ENCODE measurements at regions not wholly inside any gene's neighbourhood (a gene's known extent, or its start where the extent isn't known, plus 50 kb on each side); places are given as distances from the start of the nearest gene placed in this dataset.
A peak's percentile ranks its signal among the peaks of the same experiment; 100 is the strongest.

DNA sequence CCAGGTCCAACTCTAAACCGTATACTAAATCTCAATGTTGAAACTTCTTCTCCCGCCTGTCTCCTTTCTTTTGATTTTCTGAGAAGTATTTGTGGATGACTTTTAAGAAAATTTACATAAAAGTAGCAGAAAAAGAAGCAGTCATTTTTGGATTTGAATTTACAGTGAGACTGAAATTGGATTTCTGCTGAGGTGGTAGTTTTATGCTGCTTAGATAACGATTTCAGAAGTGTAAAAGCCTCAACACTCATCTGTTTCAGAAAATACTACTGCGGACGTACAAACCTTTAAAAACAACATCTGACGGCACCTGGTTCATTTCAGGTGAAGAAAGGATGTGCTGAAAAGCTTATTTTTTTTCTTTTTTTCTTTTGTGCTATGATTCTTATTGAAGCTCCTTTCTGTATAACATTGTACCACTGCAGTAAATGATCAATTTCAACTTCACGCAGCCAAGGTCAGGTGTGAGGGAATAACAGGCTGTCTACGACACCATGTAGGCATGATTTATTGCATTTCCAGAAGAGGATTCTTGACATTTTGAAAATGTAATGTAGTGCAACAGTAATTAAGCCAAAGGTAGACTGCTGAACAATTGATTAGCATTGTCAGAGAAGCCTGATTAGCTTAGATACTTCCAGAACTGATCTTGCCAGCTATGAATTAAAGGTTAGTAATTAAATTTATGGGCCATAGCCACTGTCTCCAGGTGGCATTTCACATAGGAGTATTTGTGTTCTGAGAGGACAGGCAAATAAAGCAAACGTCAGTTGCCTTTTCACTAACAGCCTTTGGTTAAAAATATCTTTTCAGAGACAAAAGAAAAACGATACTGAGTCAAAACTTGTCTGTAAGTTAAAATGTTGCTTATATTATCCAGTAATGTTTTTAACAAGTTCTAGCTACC, 134.6 kb upstream of the KBTBD8 start:
- no peak for DNase-seq

DNA sequence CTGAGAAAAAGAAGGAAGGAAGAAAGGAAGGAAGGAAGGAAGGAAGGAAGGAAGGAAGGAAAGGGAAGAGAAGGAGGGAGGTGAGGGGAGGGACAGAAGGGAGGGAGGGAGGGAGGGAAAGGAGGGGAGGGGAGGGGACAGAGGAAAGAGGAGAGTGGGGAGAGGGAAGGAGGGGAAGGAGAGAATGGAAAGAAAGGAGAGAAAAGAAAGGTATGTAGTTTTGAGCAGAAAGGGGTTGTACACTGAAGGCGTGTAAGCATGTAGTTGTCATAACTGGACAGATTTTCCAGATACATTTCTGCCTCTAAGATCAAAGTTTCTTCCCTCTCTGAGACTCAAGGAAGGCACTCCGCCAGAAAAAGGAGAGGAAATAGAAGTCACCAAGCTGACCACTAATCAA, 113.4 kb upstream of the KBTBD8 start:
- no peak for DNase-seq

DNA sequence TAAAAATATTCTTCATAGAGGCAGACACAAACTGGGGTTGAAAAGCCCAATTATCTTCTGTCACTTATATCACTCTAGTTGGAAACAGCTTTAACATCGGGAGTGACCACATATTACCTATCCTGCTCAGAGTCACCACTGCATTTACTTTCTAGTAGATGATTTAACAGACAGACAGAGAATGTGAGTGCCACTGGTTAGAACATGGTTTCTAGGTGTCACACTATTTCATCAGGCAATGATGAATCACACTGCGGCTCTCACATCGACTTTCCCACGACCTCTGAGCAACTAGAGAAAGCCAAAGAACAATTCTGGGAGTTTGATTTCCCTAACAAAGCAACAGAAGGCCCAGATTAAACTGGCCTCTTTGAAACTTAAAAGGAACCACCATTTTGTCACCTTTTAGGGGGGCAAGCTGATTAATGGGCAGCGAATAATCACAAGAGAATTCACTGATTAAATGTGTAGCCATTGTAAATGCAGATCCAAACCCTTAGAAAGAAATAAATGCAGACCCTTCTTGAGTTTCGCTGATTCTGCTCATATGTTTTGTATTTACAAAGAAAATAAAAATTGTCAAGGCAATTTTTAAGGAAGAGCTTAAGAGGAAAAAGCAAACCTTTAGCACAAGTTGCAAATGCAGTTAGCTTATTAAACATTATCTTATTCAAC, 112.6 kb upstream of the KBTBD8 start:
- no peak for DNase-seq

DNA sequence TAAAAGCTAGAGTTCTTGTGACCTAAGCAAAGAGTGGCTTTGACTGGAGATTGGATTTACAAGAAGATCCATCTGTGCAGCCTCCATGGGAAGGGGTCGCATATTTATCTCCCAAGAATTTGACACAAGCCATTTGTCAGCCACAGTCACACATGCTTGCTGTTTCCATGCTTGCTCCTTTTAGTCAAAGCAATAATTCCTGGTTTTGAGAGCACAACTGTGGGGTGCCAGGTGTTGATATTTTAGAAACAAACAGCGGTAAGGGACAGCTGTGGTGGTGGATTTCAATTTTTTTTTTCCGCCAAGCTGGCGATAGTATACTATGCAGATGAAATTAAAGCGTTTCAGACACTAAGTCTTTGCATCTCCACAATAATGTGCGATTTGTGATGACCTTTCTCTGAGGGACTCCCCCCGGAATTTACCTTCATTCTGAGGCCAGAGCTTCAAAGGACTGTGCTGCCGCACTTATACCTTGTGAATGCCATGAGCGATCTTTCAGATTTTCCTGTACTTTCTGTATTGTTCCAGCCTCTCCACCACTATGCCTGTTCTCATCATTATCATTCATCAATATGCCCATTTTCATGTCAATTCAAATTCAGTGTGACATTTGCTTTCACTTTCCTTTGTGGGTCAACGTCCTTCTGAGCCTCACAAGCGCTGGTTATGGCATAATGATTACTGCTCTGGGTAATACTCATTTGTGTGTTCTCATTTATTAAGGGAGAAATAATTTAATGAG, 108.2 kb upstream of the KBTBD8 start:
- no peak for DNase-seq

DNA sequence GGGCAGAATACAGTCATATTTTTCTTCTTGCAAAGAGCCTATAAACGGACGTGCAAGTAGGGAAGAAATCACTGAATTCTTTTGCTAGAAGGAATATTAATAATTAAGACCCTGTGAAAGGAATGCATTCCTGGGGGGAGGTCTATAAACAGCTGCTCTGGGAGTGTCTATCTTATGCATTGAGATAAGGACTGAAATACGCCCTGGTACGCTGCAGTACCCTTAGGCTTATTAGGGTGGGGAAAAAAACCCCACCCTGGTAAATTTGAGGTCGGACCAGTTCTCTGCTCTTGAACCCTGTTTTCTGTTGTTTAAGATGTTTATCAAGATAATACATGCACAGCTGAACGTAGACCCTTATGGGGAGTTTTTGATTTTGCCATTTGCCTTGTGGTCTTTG, 100.0 kb upstream of the KBTBD8 start:
- DNase-seq: no peak

DNA sequence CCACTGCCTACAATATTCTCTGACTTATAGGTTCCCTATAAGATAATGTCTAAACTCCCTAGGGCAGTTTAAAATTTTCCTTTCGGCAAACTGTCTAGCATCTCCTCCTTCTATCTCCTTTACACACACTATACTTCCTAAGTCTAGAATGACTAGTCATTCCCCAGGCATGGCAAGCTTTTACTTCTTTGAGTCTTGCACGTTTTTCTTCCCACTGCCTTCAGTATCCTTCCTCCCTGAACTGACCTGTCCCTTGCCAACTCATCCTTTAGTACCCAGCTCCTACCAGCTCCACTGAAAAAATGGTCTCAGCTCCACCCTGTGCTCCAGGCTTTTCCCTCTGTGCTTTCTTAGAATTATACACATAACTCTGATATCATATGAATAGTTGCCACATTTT, 93.8 kb upstream of the KBTBD8 start:
- DNase-seq: no peak

DNA sequence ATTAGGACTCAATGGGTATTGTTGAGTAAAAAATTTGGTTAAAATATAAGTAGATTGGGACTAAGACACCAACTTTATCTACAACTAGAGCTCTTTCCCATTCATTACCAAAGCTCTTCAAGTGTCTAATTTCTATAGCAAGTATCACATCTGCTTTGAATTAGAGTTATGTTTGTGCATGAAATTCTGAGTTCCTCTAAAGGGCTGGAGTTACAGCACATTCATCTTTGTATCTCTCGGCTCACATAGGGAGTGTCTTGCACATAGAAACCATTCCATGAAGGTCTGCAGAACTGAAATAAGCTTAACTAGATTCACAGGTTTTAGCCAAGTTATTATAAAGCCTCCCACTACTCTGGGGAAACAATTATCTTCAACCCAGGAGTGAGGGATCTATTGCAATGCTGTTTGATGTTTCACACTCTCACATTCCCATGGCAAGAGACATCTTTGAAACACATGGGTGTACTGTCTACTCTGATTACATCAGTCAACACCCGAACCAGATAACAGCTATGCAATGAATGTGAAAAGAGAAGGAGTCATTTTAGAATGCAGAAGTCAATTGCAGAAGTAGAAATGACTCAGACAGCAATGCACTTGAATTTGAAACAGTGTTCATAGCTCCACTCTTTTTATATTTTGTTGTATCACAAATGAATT, 93.1 kb upstream of the KBTBD8 start:
- peak; percentile 97 for DNase-seq

DNA sequence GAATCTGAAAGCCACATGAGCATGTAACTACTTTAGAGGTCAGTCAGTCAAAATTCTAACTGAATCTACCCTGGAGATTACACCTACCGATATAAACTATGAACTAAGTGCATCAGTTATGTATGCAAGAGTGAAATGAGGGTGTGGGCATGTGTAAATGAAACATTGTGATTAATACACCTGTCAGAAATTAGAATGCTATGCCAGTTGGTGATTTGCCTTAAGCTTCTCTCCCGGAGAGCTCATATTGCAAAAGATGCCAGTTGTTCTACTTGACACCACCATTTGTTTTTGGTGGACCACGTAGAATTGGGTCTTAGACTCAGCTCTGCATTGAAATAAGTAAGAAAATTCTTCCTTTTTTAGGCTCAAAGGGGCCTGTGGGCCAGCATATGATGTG, 91.0 kb upstream of the KBTBD8 start:
- DNase-seq: no peak

DNA sequence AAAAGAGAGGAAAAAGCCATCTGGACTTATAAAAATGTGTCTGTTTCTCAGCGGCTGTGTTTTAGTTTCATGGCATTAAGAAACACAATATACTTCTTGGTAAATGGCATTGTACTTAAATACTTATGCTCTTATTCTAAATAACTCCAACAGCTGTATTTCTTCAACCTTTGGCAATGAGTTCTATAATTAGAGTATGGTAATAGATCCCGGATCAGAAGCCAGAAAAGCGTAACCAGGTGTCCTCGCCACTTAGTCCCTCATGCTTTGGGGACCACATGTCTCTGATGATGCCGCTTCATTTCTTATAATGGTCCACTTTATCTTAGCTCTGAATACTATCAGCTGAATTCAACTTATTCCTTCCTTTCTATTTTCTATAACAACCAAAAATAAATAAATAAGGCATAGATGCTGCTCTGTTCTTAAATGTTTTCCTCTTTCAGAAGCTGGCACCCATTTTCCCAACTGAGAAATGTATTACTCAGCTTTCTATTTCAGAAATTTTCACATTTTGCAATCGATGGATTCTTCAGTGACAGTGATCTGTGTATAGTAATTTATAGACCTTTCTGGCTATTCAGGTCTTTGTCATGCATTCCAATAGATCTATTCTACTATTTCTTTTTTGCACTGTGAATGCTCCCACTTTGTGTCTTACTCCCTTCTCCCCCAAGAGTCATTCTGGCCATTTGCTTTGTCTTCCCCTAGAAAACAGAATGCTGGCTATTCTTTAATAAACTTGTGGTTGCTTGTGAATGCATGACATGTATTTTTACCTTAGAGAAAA, 87.6 kb upstream of the KBTBD8 start:
- DNase-seq: no peak

DNA sequence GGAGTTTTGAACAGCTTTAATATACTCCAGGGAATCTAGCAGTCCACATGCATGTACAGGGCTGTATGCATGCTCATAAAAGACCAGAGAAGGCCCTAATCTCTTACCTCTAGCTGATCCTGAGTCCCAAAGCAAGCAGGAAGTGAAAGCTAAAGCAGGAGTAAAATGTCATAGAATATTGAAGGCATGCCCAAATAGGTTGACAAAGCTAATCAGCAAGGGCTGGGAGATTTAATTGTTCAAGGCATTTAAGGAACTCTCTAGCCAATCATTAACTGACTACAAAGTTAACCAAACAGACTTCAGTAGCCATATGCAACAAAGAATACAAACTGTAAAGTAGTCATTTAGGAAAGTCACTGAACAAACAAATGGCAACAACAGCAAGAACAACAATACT, 85.8 kb upstream of the KBTBD8 start:
- peak; percentile 24 for DNase-seq

DNA sequence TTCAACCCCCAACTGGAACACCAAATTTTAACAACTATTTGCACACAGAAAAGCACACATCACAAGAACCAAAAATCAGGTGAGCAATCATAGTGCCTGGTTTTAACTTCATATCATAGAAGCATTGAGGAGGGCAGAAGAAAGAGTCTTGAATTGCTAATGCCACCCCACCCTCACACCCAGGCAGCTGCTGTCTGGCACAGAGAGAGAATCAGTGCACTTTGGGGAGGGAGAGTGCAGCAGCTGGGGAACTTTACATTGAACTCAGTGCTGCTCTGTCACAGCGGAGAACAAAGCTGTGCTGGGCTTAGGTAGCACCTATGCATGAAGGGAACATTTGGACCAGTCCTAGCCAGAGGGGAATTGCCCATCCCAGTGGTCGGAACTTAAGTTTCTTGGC, 76.0 kb upstream of the KBTBD8 start:
- DNase-seq: no peak

DNA sequence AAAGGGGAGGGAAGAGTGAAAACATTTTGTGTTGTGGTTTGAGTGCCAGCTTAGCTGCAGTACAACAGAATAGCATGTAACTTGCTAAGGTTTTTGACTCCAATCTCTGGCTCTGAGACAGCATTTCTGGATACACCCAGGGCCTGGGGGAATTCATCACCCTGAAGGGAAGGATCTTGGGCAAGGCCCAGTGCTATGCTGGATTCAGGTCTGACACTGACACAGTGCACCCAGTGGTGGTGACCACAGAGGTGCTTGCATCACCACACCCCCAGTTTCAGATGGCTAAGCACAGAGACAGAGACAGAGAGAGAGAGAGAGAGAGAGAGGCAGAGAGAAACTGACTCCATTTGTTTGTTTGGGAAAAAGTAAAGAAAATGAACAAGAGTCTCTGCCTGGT, 74.1 kb upstream of the KBTBD8 start:
- DNase-seq: peak; percentile 50

DNA sequence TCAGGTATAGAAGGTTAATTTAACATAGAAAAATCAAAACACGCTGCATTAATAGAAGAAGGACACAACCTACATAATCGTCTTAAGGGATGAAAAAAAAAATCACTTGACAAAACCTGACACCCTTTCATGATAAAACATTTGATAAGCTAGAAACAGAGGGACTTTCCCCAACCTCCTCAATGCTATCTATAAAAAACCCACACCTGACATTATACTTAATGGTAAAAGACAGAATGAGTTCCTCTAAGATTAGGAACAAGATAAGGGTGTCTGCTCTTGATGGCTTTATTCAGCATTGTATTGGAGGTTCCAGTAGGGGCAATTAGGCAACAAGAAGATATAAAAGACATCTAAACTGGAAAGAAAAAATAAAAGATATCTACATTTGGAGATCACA, 69.9 kb upstream of the KBTBD8 start:
- no peak for DNase-seq

DNA sequence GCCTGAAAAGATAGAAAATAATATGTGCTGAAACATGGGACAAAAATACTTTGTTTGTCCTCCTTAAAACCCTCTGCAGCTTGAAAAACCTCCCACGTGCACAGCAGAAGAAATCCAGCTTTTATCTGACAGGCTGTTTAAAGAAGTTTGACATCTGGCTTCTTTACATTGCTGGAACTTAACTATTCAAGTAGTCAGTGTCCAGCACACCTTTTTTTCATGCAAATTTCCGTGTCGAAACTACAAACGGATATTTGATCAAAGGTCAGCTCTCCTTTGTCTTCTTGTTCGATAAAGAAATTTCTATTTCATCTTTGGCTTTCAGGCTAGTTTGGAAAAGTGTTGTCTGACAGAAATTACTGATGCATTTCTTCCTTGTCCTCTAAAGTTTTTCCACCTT, 66.8 kb upstream of the KBTBD8 start:
- no peak for DNase-seq

DNA sequence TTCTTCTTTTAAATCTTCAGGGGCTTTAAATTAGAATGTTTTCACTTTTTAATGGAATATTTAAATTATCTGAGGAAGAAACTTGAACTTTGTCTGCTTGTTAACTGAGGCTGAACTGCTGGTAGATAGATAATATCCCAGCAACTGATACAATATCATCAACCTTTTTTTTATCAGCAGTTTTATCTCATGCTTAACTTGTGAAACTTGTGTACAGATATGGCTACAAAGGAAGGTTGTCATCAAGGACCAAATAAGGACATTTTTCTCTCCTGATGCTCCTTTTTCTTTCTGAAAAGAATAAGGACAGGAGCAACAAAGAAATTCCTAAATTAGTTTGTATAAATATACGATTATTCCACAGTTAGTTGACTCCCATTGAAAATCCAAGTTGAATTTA, 66.4 kb upstream of the KBTBD8 start:
- DNase-seq: no peak

DNA sequence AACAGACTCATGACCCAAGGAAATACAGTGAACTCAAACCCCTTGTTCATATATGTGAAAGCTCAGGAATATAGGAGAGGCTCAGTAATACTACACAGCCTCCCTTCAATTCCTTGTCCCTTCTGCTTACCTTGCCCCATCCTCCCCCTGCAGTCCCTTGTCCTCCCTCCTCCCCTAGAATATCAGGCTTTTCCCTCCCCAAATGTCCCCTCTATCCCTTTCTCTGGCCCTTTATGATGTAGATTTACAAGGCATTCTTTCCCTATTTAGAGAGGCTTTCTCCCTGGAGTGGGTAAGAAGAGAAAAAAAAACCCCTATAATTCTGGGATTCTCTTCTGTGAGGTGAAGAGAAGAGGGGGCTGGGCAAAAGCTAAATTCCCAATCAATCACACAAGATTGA, 64.9 kb upstream of the KBTBD8 start:
- DNase-seq: no peak

DNA sequence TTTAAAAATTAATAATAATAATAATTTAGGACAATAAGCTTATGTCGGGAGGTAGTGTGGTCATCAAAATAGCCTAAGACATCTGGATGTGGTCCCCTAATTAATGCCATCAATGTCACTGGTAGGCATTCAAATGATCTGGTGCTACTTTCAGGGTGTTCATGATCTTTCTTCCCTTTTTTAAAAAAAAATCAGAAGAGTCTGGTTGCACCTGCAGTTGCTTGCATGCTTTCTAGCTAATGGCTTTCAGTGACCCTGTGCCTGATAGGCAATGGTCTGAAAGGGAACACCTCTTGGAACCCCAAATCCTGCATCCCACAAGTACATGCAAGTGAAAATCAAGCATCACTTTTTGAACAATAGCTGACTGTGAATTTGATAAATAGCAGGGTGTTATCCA, 64.1 kb upstream of the KBTBD8 start:
- DNase-seq: peak; percentile 17

DNA sequence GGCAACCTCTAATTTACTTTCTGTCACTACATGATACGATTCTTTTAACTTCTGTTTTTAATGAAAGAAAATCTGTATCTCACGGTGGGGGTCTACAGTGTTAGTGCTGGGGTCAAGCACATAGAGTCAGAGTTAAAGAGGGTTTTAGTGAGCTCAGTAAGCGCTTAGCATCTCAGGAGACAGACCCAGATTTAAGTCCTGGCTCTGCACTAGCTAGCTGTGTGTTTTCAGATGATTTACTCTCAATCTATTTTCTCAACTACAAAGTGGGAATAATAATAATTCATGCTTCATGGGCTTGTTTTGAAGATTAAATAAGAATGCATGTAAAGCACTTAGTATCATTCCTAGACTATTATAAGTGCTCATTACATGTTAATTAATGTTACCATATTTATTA, 63.4 kb upstream of the KBTBD8 start:
- DNase-seq: no peak

DNA sequence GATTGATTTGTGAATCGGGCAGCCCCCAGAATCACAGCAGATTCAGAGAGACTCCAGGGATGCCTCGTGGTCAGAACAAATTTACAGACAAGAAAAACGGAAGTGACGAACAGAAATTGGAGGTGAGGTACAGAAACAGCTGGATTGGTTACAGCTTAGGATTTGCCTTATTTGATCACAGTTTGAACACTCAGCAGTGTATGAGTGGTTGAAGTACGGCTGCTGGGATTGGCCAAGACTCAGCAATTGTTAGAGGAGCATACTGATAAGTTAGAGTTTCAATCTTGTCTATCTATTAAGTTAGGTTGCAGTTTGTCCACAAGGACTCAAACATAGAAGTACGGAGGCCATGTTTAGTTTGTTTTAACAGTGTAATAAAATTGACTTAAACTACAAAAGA, 61.1 kb upstream of the KBTBD8 start:
- DNase-seq: peak; percentile 52

DNA sequence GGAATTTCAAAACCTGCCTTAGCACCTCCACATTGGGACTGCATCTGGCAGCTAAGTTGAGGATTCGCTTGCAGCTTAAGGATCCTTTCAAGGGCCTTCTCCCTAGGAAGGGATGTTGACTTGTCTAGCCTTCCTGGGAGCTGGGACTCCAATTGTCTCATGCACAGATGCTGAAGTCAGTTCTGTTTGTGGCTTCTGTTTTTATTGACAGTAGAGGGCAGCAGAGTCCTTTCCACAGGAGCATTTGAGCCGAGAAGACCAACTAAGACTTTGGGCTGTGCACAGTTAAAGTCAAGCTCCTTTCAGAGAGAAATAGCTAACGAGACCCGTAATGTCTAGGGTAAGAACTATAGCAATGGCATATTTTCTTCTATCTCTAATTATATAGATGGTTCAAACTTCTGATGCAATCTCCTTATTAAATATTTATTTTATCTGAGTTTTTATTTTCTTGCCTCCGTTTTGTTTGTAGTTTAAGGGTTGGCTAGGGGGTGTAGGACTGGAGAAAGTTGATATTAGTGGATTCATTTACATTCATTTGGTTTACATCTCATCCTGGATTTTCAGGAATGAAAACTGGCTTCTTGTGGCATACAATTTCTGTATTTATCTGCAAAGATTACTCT, 59.7 kb upstream of the KBTBD8 start:
- DNase-seq: peak; percentile 66

DNA sequence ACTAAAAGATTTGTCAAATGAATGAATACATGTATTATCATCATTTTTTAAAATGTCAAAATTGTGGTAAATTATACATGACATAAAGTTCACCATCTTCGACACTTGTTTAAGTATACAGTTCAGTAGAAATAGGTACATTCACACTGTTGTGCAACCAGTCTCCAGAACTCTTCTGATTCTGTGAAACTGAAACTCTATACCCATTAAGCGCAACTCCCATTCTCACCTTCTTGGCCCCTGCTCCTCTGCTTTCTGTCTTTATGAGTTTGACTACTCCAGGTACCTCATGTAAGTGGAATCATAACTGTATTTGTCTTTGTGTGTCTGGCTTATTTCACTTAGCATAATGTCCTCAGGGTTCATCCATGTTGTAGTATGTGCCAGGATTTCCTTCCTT, 50.1 kb upstream of the KBTBD8 start:
- DNase-seq: no peak
